ENCODE measurements at regions not wholly inside any gene's neighbourhood (a gene's known extent, or its start where the extent isn't known, plus 50 kb on each side); places are given as distances from the start of the nearest gene placed in this dataset.

DNA sequence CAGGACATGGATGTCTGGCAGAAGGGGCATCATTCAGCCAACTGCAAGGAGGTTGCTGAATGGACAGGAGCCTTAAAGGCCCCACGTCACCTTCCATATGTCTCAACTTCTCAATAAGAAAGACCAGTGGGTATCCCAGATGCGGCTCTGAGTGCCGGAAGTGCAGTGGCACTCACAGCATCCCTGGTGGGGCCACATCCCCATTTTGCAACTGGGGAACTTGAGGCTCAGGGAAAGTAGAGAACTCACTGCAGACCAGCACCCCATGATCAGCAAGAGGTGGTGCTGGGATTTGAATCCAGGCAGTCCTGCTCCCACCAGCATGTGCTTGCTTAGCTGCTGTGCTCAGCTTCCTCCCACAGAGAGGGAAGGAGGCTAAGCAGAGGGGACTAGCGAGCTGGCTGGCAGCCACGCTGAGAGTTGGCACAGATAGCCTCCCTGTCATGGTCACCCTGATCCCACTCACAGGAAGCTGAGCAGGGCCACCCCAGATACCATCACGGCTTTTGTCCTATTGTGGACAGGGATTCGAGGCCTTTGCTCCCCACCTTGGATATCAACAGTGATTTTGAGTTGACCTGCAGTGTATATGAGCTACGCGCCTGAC, 294.2 kb upstream of the FOXF1 start:
- DNase-seq (ENCODE audit: low read depth, low spot score) (no peak), ATAC-seq (no peak)
- Histone ChIP-seq H3K9me3 (ENCODE audit: control insufficient read depth in 1 of 2, insufficient read depth in 1 of 2, low read depth in 1 of 2, low read length in 2 of 2) (no peaks in the 10 kb centered on the region), H2AFZ (ENCODE audit: low read depth, low read length, poor library complexity, severe bottlenecking) (no peak overlapping the region), H3K36me3 (ENCODE audit: control insufficient read depth in 1 of 2, insufficient read depth in 2 of 2, low read length in 2 of 2) (no peaks in the 10 kb centered on the region), H3K9ac (ENCODE audit: low read length) (no peak overlapping the region), H3K4me2 (ENCODE audit: low read length) (no peak overlapping the region), H3K27ac (ENCODE audit: low read depth, low read length) (no peak overlapping the region), H3K79me2 (ENCODE audit: insufficient read depth, low read length) (no peaks in the 10 kb centered on the region), H3K9me2 (ENCODE audit: insufficient read depth) (no peaks in the 10 kb centered on the region), H3K4me1 (ENCODE audit: control insufficient read depth in 1 of 2, insufficient read depth in 2 of 2, low read length in 2 of 2) (peaks cover 4 to 11% of the 10 kb centered on the region in 2 experiments; a peak in 3 of 4 replicates), H3K27me3 (ENCODE audit: insufficient read depth, low read length) (peaks cover 11% of the 10 kb centered on the region), H3K4me3 (replicated peaks in 1 of 2; ENCODE audit: low read depth in 1 of 2, low read length in 2 of 2) (no peak overlapping the region), H4K20me1 (ENCODE audit: insufficient read depth) (no peaks in the 10 kb centered on the region)
- ChIA-PET CTCF (interaction anchor here (1.2 kb wide), 1 partner anchor 37 kb away, joined by 3 read pairs; no protein-coding TSS in a partner anchor), POLR2A (no interaction called here), RAD21 (ENCODE audit: low non-redundant PET in 1 of 2, low total read pairs in 2 of 2, uncharacterized antibody in 2 of 2, unreplicated experiment in 2 of 2) (no interaction called here)
- intact Hi-C loops (cut with micrococcal nuclease): no loop called here
- BruUV-seq (replicated peaks): no TSS peak
- no peak for TF ChIP-seq SP1 (IDR thresholded peaks at IDR 0.05; ENCODE audit: low read depth)
- TF ChIP-seq FOSL1 (IDR thresholded peaks at IDR 0.05; ENCODE audit: low read depth): no peak

DNA sequence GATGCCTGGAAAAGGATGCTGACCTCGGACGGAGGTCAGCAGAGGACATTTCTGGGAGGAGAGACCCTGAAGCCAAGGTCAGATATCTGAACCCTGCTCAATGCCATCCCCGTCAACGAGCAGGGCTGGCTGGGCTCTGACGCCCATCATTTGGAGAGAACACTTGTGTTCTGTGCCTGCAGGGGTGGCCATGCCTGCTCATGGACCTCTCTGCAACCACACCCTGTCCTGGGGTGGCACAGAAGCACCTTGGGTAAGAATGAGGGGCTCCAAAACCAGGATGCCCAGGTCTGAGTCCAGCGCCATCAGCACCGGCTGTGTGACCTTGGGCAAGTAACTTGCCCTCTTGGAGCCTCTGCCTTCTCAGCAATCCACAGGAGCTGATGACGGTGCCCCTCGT, 293.7 kb upstream of the FOXF1 start:
- H3K4me1 ChIP-seq (ENCODE audit: control insufficient read depth in 1 of 2, insufficient read depth in 2 of 2, low read length in 2 of 2): peaks cover 0 to 7% of the 10 kb centered on the region in 2 experiments; a peak in 2 of 4 replicates
- ATAC-seq (no peak), DNase-seq (ENCODE audit: low read depth, low spot score) (no peak)
- H3K79me2 ChIP-seq (ENCODE audit: insufficient read depth, low read length): no peaks in the 10 kb centered on the region
- no peak overlapping the region for H3K27ac ChIP-seq (ENCODE audit: low read depth, low read length)
- H4K20me1 ChIP-seq (ENCODE audit: insufficient read depth): no peaks in the 10 kb centered on the region
- no peaks in the 10 kb centered on the region for H3K36me3 ChIP-seq (ENCODE audit: control insufficient read depth in 1 of 2, insufficient read depth in 2 of 2, low read length in 2 of 2)
- H3K9me3 ChIP-seq (ENCODE audit: control insufficient read depth in 1 of 2, insufficient read depth in 1 of 2, low read depth in 1 of 2, low read length in 2 of 2): no peaks in the 10 kb centered on the region
- no peak overlapping the region for H3K9ac ChIP-seq (ENCODE audit: low read length)
- H3K9me2 ChIP-seq (ENCODE audit: insufficient read depth): no peaks in the 10 kb centered on the region
- intact Hi-C loops (cut with micrococcal nuclease): no loop called here
- ChIA-PET POLR2A (no interaction called here), CTCF (no interaction called here), RAD21 (ENCODE audit: low non-redundant PET in 1 of 2, low total read pairs in 2 of 2, uncharacterized antibody in 2 of 2, unreplicated experiment in 2 of 2) (no interaction called here)
- BruUV-seq (replicated peaks): no TSS peak
- no peak overlapping the region for H3K4me3 ChIP-seq (replicated peaks in 1 of 2; ENCODE audit: low read depth in 1 of 2, low read length in 2 of 2)
- H3K27me3 ChIP-seq (ENCODE audit: insufficient read depth, low read length): peaks cover 17% of the 10 kb centered on the region
- TF ChIP-seq POLR2A (IDR thresholded peaks at IDR 0.05; ENCODE audit: borderline replicate concordance, extremely low read depth, insufficient read depth, insufficient read length) (no peak), EGR1 (IDR thresholded peaks at IDR 0.05; ENCODE audit: low read depth) (no peak), SRF (IDR thresholded peaks at IDR 0.05; ENCODE audit: low read depth) (no peak), ELF1 (IDR thresholded peaks at IDR 0.05; ENCODE audit: borderline replicate concordance, low read depth) (no peak), YY1 (IDR thresholded peaks at IDR 0.05; ENCODE audit: extremely low read depth, insufficient replicate concordance, low read depth, low read length) (no peak)
- TF ChIP-seq, protein P1, sequence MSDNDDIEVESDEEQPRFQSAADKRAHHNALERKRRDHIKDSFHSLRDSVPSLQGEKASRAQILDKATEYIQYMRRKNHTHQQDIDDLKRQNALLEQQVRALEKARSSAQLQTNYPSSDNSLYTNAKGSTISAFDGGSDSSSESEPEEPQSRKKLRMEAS (IDR thresholded peaks at IDR 0.05): no peak
- H2AFZ ChIP-seq (ENCODE audit: low read depth, low read length, poor library complexity, severe bottlenecking): no peak overlapping the region
- no peak overlapping the region for H3K4me2 ChIP-seq (ENCODE audit: low read length)
